ENCODE measurements at regions not wholly inside any gene's neighbourhood (a gene's known extent, or its start where the extent isn't known, plus 50 kb on each side); places are given as distances from the start of the nearest gene placed in this dataset.

DNA sequence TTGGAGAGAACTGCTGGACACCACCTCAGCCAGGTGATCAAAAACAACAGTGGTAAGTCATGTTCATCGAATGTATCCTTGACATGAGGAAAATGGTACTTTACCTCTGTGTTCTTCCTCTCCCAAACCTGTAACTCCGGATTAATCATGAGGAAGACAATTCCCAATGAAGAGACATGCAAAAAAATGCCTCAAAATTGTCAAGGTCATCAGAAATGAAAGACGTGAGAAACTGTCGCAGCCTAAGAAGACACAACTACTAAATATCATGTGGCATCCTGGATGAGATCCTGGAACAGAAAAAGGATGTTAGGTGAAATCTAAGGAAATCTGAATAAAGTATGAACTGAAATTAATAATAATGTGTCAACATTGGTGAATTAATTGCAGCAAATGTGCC is 178.4 kb downstream of the LACC1 start:
- DNase-seq: no peak

DNA sequence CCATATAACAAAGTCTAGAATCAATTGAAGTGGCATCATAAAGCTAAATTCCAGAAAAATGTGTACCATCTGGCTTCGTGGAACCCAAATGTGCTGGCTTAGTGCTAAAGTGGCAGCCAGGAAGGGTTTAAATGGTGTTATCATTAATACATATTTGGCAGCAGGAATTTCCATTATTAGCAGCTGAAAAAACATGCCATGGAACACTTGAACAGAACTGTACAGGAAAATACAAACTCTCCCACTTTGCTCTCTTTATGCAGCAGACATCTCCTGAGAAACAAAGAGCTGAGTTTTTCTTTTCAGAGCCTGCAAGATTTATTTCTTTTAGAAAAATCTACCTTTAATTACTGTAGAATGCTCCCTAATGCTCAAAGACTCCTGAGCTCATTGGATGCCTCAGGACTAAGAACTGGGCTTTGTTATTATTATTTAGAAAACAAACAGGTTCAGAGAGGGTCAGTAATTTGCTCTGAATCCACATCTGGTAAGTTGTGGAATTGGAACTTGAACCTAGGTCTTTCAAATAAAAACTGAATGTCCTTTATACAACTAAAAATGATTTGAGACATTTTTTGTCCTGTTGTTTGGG is 179.0 kb downstream of the LACC1 start:
- no peak for DNase-seq

DNA sequence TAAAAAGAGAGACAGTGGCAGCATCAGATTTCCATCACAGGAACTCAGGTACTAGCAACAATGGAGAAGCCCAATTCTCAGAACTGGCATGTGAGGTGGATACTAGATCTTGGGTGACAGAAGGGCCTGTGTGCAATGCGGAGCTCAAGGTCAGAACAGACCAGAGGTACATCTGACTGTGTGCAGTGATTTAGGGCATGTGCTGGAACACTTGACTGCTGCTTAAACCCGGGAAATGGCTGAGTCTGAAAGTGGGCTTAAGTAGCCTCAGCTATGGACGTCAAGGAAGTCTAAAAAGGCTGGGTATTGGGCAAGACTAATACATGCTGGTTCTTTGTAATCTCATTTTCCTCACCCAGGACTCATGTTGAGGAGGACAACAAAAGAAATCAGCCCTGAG is 182.2 kb downstream of the LACC1 start:
- DNase-seq: no peak

DNA sequence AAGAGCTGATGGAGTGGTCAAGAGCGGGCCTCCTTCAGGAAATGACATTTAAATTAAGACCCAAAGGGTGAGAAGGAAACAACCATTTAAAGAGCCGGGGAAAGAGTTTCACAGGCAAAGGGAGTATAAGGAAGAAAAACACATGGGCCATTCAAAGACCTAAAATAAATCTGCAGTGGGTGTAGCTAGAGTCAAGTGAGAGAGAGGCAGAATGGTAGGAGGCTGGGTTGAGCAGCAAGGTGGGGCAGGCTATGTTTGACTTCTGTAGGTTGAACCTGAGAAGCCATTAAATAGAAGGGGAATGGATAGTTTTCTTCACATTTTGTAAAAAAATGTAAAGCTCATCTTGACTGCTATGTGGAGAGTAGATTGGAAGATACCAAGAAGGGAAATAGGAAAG is 183.8 kb downstream of the LACC1 start:
- DNase-seq: no peak

- no peak for DNase-seq
Observed at GRCh38 chr13:44063881-44064280, 184.2 kb downstream of the LACC1 start.

GRCh38 chr13:44064357-44064756 is 184.7 kb downstream of the LACC1 start:
- DNase-seq: no peak

DNA sequence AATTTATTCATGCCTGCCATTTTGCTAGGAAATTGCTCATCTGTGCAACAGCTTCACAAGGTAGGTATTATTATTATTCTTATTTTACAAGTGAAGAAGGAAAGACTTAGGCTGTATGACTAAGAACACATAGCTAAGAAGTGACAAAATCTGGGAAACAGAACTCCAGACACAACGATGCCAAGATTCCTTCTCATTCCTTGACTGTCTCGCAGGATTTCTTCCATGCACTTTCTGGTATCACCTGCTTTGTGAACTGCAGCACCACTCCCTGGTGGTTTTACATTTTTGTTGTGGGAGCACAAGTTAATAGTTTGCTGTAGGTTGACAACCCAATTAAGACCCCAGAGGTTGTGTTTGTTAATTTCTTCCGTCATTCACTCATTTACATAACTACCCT is 188.5 kb downstream of the LACC1 start:
- no peak for DNase-seq

DNA sequence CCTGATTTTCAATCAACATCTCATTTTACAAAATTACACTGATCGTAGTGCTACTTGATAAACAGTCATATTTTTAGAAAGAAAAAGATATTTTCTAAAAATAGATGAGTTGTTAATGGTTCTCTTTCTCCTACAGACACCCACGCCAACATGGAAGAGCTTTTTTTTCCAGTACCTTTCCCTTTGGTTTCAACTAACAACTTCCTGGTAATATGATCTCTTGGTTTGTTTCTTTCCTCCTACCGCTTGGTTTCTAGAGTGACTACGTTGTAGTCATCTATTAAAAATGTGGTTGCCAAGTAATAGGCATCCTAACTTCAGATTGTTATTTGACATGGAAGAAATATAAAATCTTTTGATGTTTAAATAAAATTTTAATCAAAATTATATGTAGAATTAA is 189.0 kb downstream of the LACC1 start:
- DNase-seq: no peak

- DNase-seq: no peak
Observed at GRCh38 chr13:44072536-44072935, 192.8 kb downstream of the LACC1 start.

DNA sequence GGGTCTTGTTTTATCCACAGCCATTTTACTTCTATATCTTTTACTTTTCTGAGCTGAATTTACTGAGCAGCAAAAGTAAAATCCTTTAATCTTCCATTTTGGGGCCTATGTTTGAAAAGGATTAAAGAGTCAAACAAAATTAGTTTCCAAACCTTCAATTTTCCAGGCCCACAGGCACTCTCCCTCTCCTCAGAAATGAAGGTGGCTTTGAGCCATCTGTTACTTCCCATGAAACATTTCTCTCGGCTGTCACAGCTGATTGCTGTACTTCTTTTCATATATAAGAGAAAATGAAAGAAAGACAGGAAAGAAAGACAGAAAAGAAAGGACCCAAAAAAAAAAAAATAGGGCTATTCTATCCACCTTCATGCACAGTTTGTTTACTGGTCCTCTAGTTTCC is 194.9 kb downstream of the LACC1 start:
- no peak for DNase-seq

DNA sequence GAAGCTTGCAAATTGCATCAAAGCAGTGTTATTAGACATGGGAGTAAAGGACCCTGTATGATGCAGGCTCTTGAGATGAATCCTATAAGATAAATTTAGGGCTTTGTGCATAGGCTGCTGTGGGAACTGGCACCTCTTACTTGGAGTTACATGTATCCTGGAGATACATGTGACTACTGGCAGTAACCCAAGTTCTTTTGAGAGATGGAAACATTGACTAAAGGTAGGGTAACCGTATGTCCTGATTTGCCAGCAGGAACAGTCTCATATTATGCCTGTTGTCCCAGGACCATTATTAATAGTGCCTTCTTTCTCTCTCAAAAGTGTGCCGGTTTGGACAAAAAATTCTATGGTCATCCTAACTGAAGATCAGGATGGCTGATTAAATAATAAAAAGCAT is 195.4 kb downstream of the LACC1 start:
- DNase-seq: no peak

- DNase-seq: no peak
Observed at GRCh38 chr13:44078806-44079376, 199.2 kb downstream of the LACC1 start.

DNA sequence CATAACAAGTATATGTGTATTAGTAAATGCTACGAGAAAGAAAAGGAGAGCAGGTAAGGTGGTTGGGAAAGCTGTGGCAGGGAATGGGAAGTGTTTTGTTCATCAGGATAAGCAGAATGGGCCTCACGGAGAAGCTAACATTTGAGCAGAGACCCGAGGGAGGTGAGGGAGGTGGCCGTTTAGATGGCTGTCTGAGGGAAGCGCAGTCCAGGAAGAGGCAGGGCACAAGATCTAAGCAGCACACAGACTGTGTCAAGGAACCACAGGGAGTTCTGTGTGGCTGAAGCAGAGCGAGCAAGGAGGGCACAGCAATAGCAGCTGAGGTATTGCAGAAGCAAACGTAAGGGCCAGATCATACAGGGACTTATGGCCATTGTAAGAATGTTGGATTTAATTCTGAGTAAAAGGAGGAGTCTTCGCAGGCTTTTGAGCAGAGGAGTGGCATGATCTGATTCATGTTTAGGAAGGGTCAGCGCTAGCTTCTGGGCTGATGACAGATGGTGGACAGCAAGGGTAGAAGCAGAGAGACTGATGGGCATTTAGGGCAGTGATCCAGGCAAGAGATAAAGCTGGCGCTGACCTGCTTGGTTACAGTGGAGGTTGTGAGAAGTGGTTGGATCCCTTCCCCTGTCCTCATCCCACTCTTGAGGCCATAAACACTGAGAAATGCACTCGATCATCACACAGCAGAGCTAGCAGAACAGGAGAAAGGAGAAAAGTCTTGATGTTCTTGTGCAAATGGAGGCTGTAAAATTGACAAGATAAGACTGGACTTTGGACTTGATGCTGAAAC is 199.9 kb downstream of the LACC1 start:
- DNase-seq: no peak

- DNase-seq: no peak
Observed at GRCh38 chr13:44084146-44084545, 204.4 kb downstream of the LACC1 start.

DNA sequence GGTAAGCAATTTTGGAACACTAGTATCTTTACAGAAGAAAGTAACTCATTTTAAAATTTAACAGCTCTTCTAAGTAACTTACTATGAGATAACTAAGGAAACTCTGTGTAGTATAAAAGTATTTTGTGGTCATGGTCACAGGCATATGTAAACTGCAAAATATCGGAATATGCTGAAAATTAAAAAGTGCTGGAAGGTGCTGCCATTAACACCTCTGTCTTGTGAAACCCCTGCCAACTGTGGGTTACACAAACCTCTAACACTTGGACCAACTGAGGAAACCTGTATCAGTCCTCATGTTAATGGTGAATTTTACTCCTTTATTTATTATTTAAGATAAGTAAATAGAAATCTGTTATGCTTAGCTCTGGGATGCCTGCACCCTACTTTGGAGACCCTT is 206.7 kb downstream of the LACC1 start:
- DNase-seq: no peak

GRCh38 chr13:44088411-44088810 is 208.7 kb downstream of the LACC1 start:
- no peak for DNase-seq

- DNase-seq: no peak
Observed at GRCh38 chr13:44088991-44089413, 209.3 kb downstream of the LACC1 start.

DNA sequence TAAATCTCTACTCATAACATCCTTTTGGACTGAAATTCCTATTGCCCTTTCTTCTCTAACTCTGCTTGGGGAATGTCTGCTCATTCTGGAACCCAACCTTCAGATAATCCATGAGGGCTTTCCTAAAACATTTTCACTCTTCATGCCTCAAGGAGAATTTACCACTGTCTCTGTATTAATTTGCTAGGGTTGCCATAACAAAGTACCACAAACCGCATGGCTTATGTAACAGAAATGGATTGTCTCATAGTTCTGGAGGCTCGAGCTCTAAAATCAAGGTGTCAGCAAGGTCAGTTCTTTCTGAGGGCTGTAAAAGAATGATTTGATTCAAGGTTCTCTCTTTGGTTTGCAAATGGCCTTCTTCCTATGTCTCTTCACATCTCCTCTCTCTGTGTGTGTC is 209.7 kb downstream of the LACC1 start:
- no peak for DNase-seq

- DNase-seq: no peak
Observed at GRCh38 chr13:44092078-44092970, 212.6 kb downstream of the LACC1 start.

GRCh38 chr13:44093607-44094564 is 214.2 kb downstream of the LACC1 start:
- no peak for DNase-seq

DNA sequence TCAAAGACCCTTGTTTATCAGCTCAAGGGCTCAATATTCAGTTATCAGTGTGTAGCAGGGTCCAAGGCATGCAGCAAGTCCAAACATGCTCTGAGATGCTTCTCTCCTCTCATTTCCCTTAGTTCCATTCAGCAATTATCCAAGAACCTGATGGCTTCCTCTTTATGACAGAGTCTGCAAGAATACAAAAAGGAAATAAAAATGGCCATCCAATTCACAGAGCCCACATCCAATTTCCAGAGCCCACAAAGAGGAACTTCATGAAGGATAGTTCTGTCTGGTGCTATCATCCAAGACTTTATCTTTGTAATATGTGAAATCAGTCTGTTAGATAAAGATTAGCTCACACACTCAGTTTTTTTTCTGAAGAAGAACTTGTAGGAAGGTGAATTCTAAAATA is 217.2 kb downstream of the LACC1 start:
- no peak for DNase-seq

DNA sequence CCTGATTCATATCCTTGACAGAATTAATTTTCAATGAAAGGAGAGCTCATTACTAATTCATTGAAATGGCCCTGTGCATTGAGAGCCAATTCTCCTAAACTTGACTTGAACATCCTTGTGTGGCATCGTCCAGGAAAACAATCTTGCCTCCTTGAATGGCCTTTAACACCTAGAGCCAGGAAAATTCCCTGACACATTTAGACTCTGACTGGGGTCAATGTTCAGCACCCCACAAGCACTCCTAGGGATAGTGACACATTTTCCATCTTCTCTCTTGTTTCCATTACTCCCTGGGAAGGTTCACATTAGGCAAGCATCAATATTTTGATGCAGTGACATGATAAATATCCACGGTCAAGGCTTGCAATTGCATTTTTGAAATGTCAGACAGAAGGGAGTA is 218.9 kb downstream of the LACC1 start:
- DNase-seq: no peak
